HepG2 (cell line): ENCODE measurements at regions not wholly inside any gene's neighbourhood (a gene's known extent, or its start where the extent isn't known, plus 50 kb on each side); places are given as distances from the start of the nearest gene placed in this dataset.

Source experiments
- ATAC-seq: fragments of 200-7000 bp; cut with Tn5 transposase; 3 replicates; pipeline ENCODE4 v1.9.1; 2020; ENCODE audit warnings: mild to moderate bottlenecking, moderate library complexity
- BruUV-seq: library from RNA; stranded (reverse); fragments of 400-500 nt; replicated peaks from 2 replicates; lab custom pipeline; 2021; lab: Mats Ljungman, UMichigan
- CTCF ChIA-PET: fragments of 300-600 bp; formaldehyde crosslinking; extraction: SDS; loops from one replicate; lab custom pipeline; 2021; ENCODE audit warnings: low total read pairs, inconsistent platforms, low intra/inter-chr PET ratio; lab: Yijun Ruan, JAX
- POLR2A ChIA-PET: fragments of 350-600 bp; sonication (Branson Sonifier 250); formaldehyde crosslinking; loops from one replicate; lab custom pipeline; 2020; ENCODE audit warnings: antibody characterized with exemption, inconsistent platforms; lab: Yijun Ruan, JAX
- DNase-seq: peaks from one replicate; pipeline ENCODE4 v3.0.0-alpha.2; 2015; ENCODE audit warnings: low spot score
- FAIRE-seq: peaks from 3 replicates; lab custom pipeline; 2011; peaks lifted over from hg19 to GRCh38; lab: Jason Lieb, UNC
- H2AFZ ChIP-seq: one replicate; pipeline ENCODE4 v1.6.1; 2011; ENCODE audit warnings: low read length, inconsistent platforms
- H3K27ac ChIP-seq: fragments of 300-600 bp; 3 replicates; pipeline ENCODE4 v1.8.0; 2011; ENCODE audit warnings: mixed run types, mild to moderate bottlenecking, mixed read lengths, low read length, inconsistent platforms; ENCODE audit not compliant: insufficient read depth; ENCODE audit errors: extremely low read length
- H3K27me3 ChIP-seq, 2 experiments: fragments of 200-600 bp in 1 of 2; 2 replicates in 1 of 2; 3 replicates in 1 of 2; pipeline versions ENCODE4 v1.6.0 to v1.8.0; 2011; ENCODE audit warnings: low read length in 2 of 2, mild to moderate bottlenecking in 2 of 2, moderate library complexity in 2 of 2, inconsistent platforms in 1 of 2; ENCODE audit not compliant: insufficient read depth in 2 of 2, control insufficient read depth in 1 of 2
- H3K36me3 ChIP-seq, 2 experiments: fragments of 200-600 bp in 1 of 2; replicated peaks in 1 of 2; 2 replicates in 1 of 2; 3 replicates in 1 of 2; pipeline versions ENCODE4 v1.5.1 to v1.8.0; 2011; ENCODE audit warnings: low read length in 2 of 2, inconsistent platforms in 1 of 2; ENCODE audit not compliant: insufficient read depth in 2 of 2, control insufficient read depth in 1 of 2
- H3K4me1 ChIP-seq: 2 replicates; pipeline ENCODE4 v1.5.1; 2012; ENCODE audit warnings: low read length, inconsistent platforms; ENCODE audit not compliant: insufficient read depth
- H3K4me2 ChIP-seq: 2 replicates; pipeline ENCODE4 v1.6.0; 2011; ENCODE audit warnings: low read depth, low read length, inconsistent platforms
- H3K4me3 ChIP-seq, 3 experiments: fragments of 200-600 bp in 1 of 3; sonication (generic), shearing (Covaris generic) in 1 of 3; replicated peaks in 1 of 3; 2 replicates each; pipeline ENCODE4 v1.5.1; 2011 to 2016; ENCODE audit warnings: low read length in 3 of 3, inconsistent platforms in 2 of 3, low read depth in 2 of 3, mild to moderate bottlenecking in 2 of 3, control low read depth in 1 of 3, mixed read lengths in 1 of 3; ENCODE audit not compliant: insufficient read depth in 1 of 3
- H3K79me2 ChIP-seq: one replicate; pipeline ENCODE4 v1.6.1; 2011; ENCODE audit warnings: low read length, inconsistent platforms; ENCODE audit not compliant: insufficient read depth
- H3K9ac ChIP-seq: 2 replicates; pipeline ENCODE4 v1.6.0; 2011; ENCODE audit warnings: mild to moderate bottlenecking, low read depth, low read length, inconsistent platforms; ENCODE audit not compliant: insufficient read depth
- H3K9me3 ChIP-seq: 2 replicates; pipeline ENCODE4 v1.5.1; 2012; ENCODE audit warnings: mild to moderate bottlenecking, low read length
- H4K20me1 ChIP-seq: 2 replicates; pipeline ENCODE4 v1.6.0; 2011; ENCODE audit warnings: inconsistent platforms, mild to moderate bottlenecking, low read length, moderate library complexity; ENCODE audit not compliant: insufficient read depth
- HMG20A ChIP-seq: IDR thresholded peaks from 2 replicates; pipeline ENCODE4 v1.6.1; 2016; ENCODE audit warnings: borderline replicate concordance
- KMT2A ChIP-seq: sonication (generic); formaldehyde crosslinking; IDR thresholded peaks from 2 replicates; pipeline ENCODE4 v1.4.0; 2020; ENCODE audit warnings: missing genetic modification reagents
- PCBP2 ChIP-seq: fragments of 200-400 bp; formaldehyde crosslinking; optimal IDR thresholded peaks from 2 replicates; pipeline ENCODE3; 2018; ENCODE audit warnings: low read length, low read depth; ENCODE audit not compliant: poor library complexity, severe bottlenecking
- RFXAP ChIP-seq: sonication (generic); formaldehyde crosslinking; IDR thresholded peaks from 2 replicates; pipeline ENCODE4 v1.4.0; 2020; ENCODE audit warnings: missing genetic modification reagents, borderline replicate concordance
- SNRNP70 ChIP-seq: fragments of 200-400 bp; formaldehyde crosslinking; IDR thresholded peaks from 2 replicates; pipeline ENCODE4 v1.6.1; 2017; ENCODE audit warnings: mild to moderate bottlenecking, low read depth, low read length, moderate library complexity
- YEATS4 ChIP-seq: sonication (generic); formaldehyde crosslinking; IDR thresholded peaks from 2 replicates; pipeline ENCODE4 v1.4.0; 2020; ENCODE audit warnings: missing genetic modification reagents, borderline replicate concordance
- ZNF629 ChIP-seq: sonication (generic); formaldehyde crosslinking; conservative IDR thresholded peaks from 2 replicates; pipeline ENCODE4 v1.5.0; 2020; ENCODE audit warnings: missing genetic modification reagents
- ZNF747 ChIP-seq: sonication (generic); formaldehyde crosslinking; IDR thresholded peaks from 2 replicates; pipeline ENCODE4 v1.8.1; 2023; ENCODE audit warnings: missing genetic modification reagents, mild to moderate bottlenecking, borderline replicate concordance
- ZNF788 ChIP-seq: sonication (generic); formaldehyde crosslinking; IDR thresholded peaks from 2 replicates; pipeline ENCODE4 v1.5.0; 2020; ENCODE audit warnings: mild to moderate bottlenecking, missing genetic modification reagents, borderline replicate concordance
- WGBS: methylation state at CpG from one replicate; pipeline ENCODE4 v1.1.6; 2017; ENCODE audit warnings: low lambda C conversion rate; 5-methylcytosine and 5-hydroxymethylcytosine counted together
- in situ Hi-C: cut with HindIII; loops from 2 replicates; pipeline ENCODE4 v1.10.0; 2017; ENCODE audit warnings: low pct_unique_long_range_greater_than_20kb; ENCODE audit not compliant: extremely low pct_ligation_motif_present
- intact Hi-C: fragments of 100-400 bp; cut with micrococcal nuclease; formaldehyde crosslinking; loops from one replicate; pipeline ENCODE4 v1.10.0; 2022; ENCODE audit not compliant: unreplicated experiment
- TF ChIP-seq, protein P1 (sequence below): sonication (generic); formaldehyde crosslinking; IDR thresholded peaks from 2 replicates; pipeline ENCODE4 v1.4.0; 2020; ENCODE audit warnings: missing genetic modification reagents, borderline replicate concordance
- TF ChIP-seq, protein P2 (sequence below): sonication (generic); formaldehyde crosslinking; IDR thresholded peaks from 2 replicates; pipeline ENCODE4 v1.9.0; 2021; ENCODE audit warnings: missing genetic modification reagents, borderline replicate concordance

GRCh38 chr10:44466236-44466635, 81.3 kb upstream of the CXCL12 start:
- intact Hi-C loops (no loop called here), in situ Hi-C loops (no loop called here)
- Histone ChIP-seq H3K36me3 (no peaks in the 10 kb centered on the region), H3K27me3 (no peaks in the 10 kb centered on the region; a peak in 1 of 5 replicates), H4K20me1 (no peaks in the 10 kb centered on the region), H2AFZ (no peak overlapping the region), H3K4me2 (no peak overlapping the region), H3K27ac (no peak overlapping the region), H3K9ac (no peak overlapping the region), H3K79me2 (no peaks in the 10 kb centered on the region), H3K4me3 (no peak overlapping the region), H3K9me3 (no peaks in the 10 kb centered on the region), H3K4me1 (no peaks in the 10 kb centered on the region)
- POLR2A ChIA-PET, result no interaction called here
- BruUV-seq, result no TSS peak
- FAIRE-seq (no peak), ATAC-seq (no peak), DNase-seq (no peak)
- 5% methylated on average over 2 of the region's 2 CpGs for WGBS
- CTCF ChIA-PET, result no interaction called here
- no peak for TF ChIP-seq SNRNP70
- no peak for TF ChIP-seq KMT2A (CRISPR knock-in tag)
- TF ChIP-seq, protein P1, sequence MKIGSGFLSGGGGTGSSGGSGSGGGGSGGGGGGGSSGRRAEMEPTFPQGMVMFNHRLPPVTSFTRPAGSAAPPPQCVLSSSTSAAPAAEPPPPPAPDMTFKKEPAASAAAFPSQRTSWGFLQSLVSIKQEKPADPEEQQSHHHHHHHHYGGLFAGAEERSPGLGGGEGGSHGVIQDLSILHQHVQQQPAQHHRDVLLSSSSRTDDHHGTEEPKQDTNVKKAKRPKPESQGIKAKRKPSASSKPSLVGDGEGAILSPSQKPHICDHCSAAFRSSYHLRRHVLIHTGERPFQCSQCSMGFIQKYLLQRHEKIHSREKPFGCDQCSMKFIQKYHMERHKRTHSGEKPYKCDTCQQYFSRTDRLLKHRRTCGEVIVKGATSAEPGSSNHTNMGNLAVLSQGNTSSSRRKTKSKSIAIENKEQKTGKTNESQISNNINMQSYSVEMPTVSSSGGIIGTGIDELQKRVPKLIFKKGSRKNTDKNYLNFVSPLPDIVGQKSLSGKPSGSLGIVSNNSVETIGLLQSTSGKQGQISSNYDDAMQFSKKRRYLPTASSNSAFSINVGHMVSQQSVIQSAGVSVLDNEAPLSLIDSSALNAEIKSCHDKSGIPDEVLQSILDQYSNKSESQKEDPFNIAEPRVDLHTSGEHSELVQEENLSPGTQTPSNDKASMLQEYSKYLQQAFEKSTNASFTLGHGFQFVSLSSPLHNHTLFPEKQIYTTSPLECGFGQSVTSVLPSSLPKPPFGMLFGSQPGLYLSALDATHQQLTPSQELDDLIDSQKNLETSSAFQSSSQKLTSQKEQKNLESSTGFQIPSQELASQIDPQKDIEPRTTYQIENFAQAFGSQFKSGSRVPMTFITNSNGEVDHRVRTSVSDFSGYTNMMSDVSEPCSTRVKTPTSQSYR (CRISPR knock-in tag), result no peak
- TF ChIP-seq HMG20A (CRISPR knock-in tag), result no peak
- no peak for TF ChIP-seq ZNF747 (CRISPR knock-in tag)
- no peak for TF ChIP-seq PCBP2
- TF ChIP-seq, protein P2, sequence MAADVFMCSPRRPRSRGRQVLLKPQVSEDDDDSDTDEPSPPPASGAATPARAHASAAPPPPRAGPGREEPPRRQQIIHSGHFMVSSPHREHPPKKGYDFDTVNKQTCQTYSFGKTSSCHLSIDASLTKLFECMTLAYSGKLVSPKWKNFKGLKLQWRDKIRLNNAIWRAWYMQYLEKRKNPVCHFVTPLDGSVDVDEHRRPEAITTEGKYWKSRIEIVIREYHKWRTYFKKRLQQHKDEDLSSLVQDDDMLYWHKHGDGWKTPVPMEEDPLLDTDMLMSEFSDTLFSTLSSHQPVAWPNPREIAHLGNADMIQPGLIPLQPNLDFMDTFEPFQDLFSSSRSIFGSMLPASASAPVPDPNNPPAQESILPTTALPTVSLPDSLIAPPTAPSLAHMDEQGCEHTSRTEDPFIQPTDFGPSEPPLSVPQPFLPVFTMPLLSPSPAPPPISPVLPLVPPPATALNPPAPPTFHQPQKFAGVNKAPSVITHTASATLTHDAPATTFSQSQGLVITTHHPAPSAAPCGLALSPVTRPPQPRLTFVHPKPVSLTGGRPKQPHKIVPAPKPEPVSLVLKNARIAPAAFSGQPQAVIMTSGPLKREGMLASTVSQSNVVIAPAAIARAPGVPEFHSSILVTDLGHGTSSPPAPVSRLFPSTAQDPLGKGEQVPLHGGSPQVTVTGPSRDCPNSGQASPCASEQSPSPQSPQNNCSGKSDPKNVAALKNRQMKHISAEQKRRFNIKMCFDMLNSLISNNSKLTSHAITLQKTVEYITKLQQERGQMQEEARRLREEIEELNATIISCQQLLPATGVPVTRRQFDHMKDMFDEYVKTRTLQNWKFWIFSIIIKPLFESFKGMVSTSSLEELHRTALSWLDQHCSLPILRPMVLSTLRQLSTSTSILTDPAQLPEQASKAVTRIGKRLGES, result no peak
- no peak for TF ChIP-seq ZNF788 (CRISPR knock-in tag)
- TF ChIP-seq RFXAP, result no peak
- no peak for TF ChIP-seq YEATS4 (CRISPR knock-in tag)
- no peak for TF ChIP-seq ZNF629 (CRISPR knock-in tag)
